H1 (cell line): ENCODE measurements at regions not wholly inside any gene's neighbourhood (a gene's known extent, or its start where the extent isn't known, plus 50 kb on each side); places are given as distances from the start of the nearest gene placed in this dataset.
A peak's percentile ranks its signal among the peaks of the same experiment; 100 is the strongest.

Experiments
- CTCF ChIA-PET: fragments of 300-600 bp; sonication (Branson Sonifier 250); formaldehyde crosslinking; loops from one replicate; lab custom pipeline; 2021; ENCODE audit not compliant: partially characterized antibody; lab: Charles Lee
- POLR2A ChIA-PET: fragments of 300-600 bp; sonication (Branson Sonifier 250); formaldehyde crosslinking; loops from one replicate; lab custom pipeline; 2021; ENCODE audit warnings: inconsistent platforms; ENCODE audit not compliant: partially characterized antibody; lab: Charles Lee
- DNase-seq, 2 experiments: peaks; one replicate each; pipeline versions ENCODE4 v3.0.0 to v3.0.0-alpha.2; 2010 to 2022; ENCODE audit warnings: low spot score in 2 of 2, low read depth in 1 of 2, mixed read lengths in 1 of 2
- FAIRE-seq: peaks from 2 replicates; lab custom pipeline; 2011; peaks lifted over from hg19 to GRCh38; lab: Jason Lieb, UNC
- H2AFZ ChIP-seq: 2 replicates; pipeline ENCODE4 v1.8.1; 2012; ENCODE audit warnings: low read length, inconsistent platforms
- H2AK5ac ChIP-seq: 2 replicates; pipeline ENCODE4 v1.6.1; 2013; ENCODE audit warnings: low read depth, low read length
- H2BK120ac ChIP-seq: replicated peaks from 2 replicates; pipeline ENCODE3; 2013; ENCODE audit warnings: low read depth, low read length, inconsistent platforms
- H2BK12ac ChIP-seq: 2 replicates; pipeline ENCODE4 v1.6.1; 2013; ENCODE audit warnings: low read depth, low read length
- H2BK15ac ChIP-seq: 2 replicates; pipeline ENCODE4 v1.6.1; 2013; ENCODE audit warnings: low read length
- H2BK20ac ChIP-seq: 2 replicates; pipeline ENCODE4 v1.6.1; 2013; ENCODE audit warnings: low read length
- H2BK5ac ChIP-seq: 2 replicates; pipeline ENCODE4 v1.6.1; 2013; ENCODE audit warnings: low read depth, low read length
- H3K14ac ChIP-seq: 2 replicates; pipeline ENCODE4 v1.6.1; 2013; ENCODE audit warnings: inconsistent platforms; ENCODE audit not compliant: insufficient read length
- H3K18ac ChIP-seq: 2 replicates; pipeline ENCODE4 v1.6.1; 2013; ENCODE audit warnings: low read length; ENCODE audit errors: extremely low read depth
- H3K23ac ChIP-seq: 2 replicates; pipeline ENCODE4 v1.6.1; 2013; ENCODE audit warnings: inconsistent platforms; ENCODE audit not compliant: insufficient read length
- H3K23me2 ChIP-seq: 2 replicates; pipeline ENCODE4 v1.6.1; 2013; ENCODE audit warnings: low read depth, low read length
- H3K27ac ChIP-seq: 2 replicates; pipeline ENCODE4 v1.6.1; 2011; ENCODE audit warnings: low read depth, low read length, inconsistent platforms
- H3K27me3 ChIP-seq, 4 experiments: replicated peaks in 1 of 4; 1 replicate in 1 of 4; 2 replicates in 3 of 4; pipeline versions ENCODE4 v1.6.1 to v1.8.1; 2011 to 2013; ENCODE audit warnings: low read length in 3 of 4, mild to moderate bottlenecking in 3 of 4, inconsistent platforms in 2 of 4, mixed read lengths in 2 of 4, moderate library complexity in 1 of 4; ENCODE audit not compliant: control insufficient read depth in 3 of 4, insufficient read depth in 3 of 4; ENCODE audit errors: extremely low read depth in 1 of 4
- H3K36me3 ChIP-seq, 4 experiments: 2 replicates each; pipeline versions ENCODE4 v1.6.1 to v1.8.1; 2011 to 2013; ENCODE audit warnings: mild to moderate bottlenecking in 4 of 4, low read length in 3 of 4, moderate library complexity in 2 of 4, control low read depth in 1 of 4, inconsistent platforms in 1 of 4; ENCODE audit not compliant: insufficient read depth in 4 of 4, control insufficient read depth in 2 of 4
- H3K4ac ChIP-seq: replicated peaks from 2 replicates; pipeline ENCODE3; 2013; ENCODE audit warnings: low read length, low read depth, mixed read lengths, inconsistent platforms; ENCODE audit not compliant: insufficient read length
- H3K4me1 ChIP-seq, 4 experiments: replicated peaks in 1 of 4; 1 replicate in 1 of 4; 2 replicates in 3 of 4; pipeline versions ENCODE4 v1.6.1 to v1.8.1; 2011 to 2013; ENCODE audit warnings: low read length in 3 of 4, inconsistent platforms in 2 of 4, mixed read lengths in 1 of 4; ENCODE audit not compliant: insufficient read depth in 4 of 4, control insufficient read depth in 3 of 4
- H3K4me2 ChIP-seq, 2 experiments: 2 replicates each; pipeline versions ENCODE4 v1.6.1 to v1.8.1; 2011 to 2013; ENCODE audit warnings: low read depth in 2 of 2, low read length in 2 of 2, control low read depth in 1 of 2, inconsistent platforms in 1 of 2, mild to moderate bottlenecking in 1 of 2; ENCODE audit not compliant: insufficient read depth in 1 of 2
- H3K4me3 ChIP-seq, 4 experiments: fragments of 200-600, 300-600 bp in 1 of 4; sonication (generic), shearing (Covaris generic), sonication (Bioruptor Twin) in 1 of 4; 2 replicates each; pipeline versions ENCODE4 v1.5.1 to v1.8.1; 2011 to 2016; ENCODE audit warnings: low read length in 4 of 4, low read depth in 3 of 4, control low read depth in 2 of 4, inconsistent platforms in 2 of 4, mild to moderate bottlenecking in 2 of 4, mixed read lengths in 1 of 4, moderate library complexity in 1 of 4; ENCODE audit not compliant: insufficient read depth in 2 of 4; ENCODE audit errors: extremely low read depth in 1 of 4
- H3K56ac ChIP-seq: replicated peaks from 2 replicates; pipeline ENCODE3; 2013; ENCODE audit warnings: low read depth, mild to moderate bottlenecking, mixed read lengths, low read length, inconsistent platforms; ENCODE audit not compliant: insufficient read length
- H3K79me1 ChIP-seq: 2 replicates; pipeline ENCODE4 v1.6.1; 2013; ENCODE audit warnings: low read depth, low read length, control low read depth
- H3K79me2 ChIP-seq, 2 experiments: 2 replicates each; pipeline versions ENCODE4 v1.6.1 to v1.8.1; 2012 to 2013; ENCODE audit warnings: low read length in 2 of 2, mild to moderate bottlenecking in 2 of 2, inconsistent platforms in 1 of 2; ENCODE audit not compliant: insufficient read depth in 2 of 2, control insufficient read depth in 1 of 2
- H3K9ac ChIP-seq, 4 experiments: replicated peaks in 1 of 4; 1 replicate in 1 of 4; 2 replicates in 3 of 4; pipeline versions ENCODE4 v1.6.1 to v1.8.1; 2011 to 2013; ENCODE audit warnings: low read depth in 3 of 4, low read length in 3 of 4, control low read depth in 2 of 4, mild to moderate bottlenecking in 2 of 4, moderate library complexity in 2 of 4, inconsistent platforms in 1 of 4; ENCODE audit errors: extremely low read depth in 1 of 4
- H3K9me3 ChIP-seq, 2 experiments: 2 replicates each; pipeline versions ENCODE4 v1.6.1 to v1.8.1; 2012 to 2013; ENCODE audit warnings: mild to moderate bottlenecking in 2 of 2, moderate library complexity in 2 of 2, control low read depth in 1 of 2, inconsistent platforms in 1 of 2, low read depth in 1 of 2, low read length in 1 of 2, mixed read lengths in 1 of 2; ENCODE audit not compliant: insufficient read depth in 2 of 2
- H4K20me1 ChIP-seq, 2 experiments: replicated peaks in 1 of 2; 2 replicates each; pipeline versions ENCODE3 to v1.8.1; 2011 to 2013; ENCODE audit warnings: inconsistent platforms in 2 of 2, low read length in 2 of 2, mild to moderate bottlenecking in 1 of 2; ENCODE audit not compliant: insufficient read depth in 2 of 2, control insufficient read depth in 1 of 2
- H4K5ac ChIP-seq: 2 replicates; pipeline ENCODE4 v1.6.1; 2013; ENCODE audit warnings: low read length, low read depth, mixed read lengths, inconsistent platforms; ENCODE audit not compliant: insufficient read length
- H4K8ac ChIP-seq: 2 replicates; pipeline ENCODE4 v1.8.0; 2013; ENCODE audit warnings: mild to moderate bottlenecking, moderate library complexity, low read length, inconsistent platforms; ENCODE audit not compliant: insufficient read depth; ENCODE audit errors: extremely low read depth
- H4K91ac ChIP-seq: replicated peaks from 2 replicates; pipeline ENCODE3; 2013; ENCODE audit warnings: low read length, mixed read lengths, inconsistent platforms; ENCODE audit not compliant: insufficient read length
- MAFK ChIP-seq: IDR thresholded peaks from 2 replicates; pipeline ENCODE4 v1.6.1; 2012; ENCODE audit warnings: low read depth, mild to moderate bottlenecking, improper control_type of control experiment, low read length
- PHF8 ChIP-seq: fragments of 200-600 bp; sonication (generic); conservative IDR thresholded peaks from 2 replicates; pipeline ENCODE4 v1.7.1; 2012; ENCODE audit warnings: low read depth, mild to moderate bottlenecking, inconsistent platforms, low read length, moderate library complexity
- whole genome bisulfite sequencing, 2 experiments: shearing (Covaris generic) in 1 of 2; methylation state at CpG; one replicate each; pipeline versions ENCODE4 v1.1.6 to v1.1.7; 2013 to 2015; ENCODE audit warnings: low lambda C conversion rate in 2 of 2, mixed read lengths in 2 of 2, inconsistent platforms in 1 of 2, low coverage in 1 of 2, missing lambda C conversion rate in 1 of 2; ENCODE audit not compliant: insufficient replicate concordance in 2 of 2, insufficient coverage in 1 of 2, insufficient read length in 1 of 2; ENCODE audit errors: extremely low coverage in 1 of 2, missing lambda C conversion rate in 1 of 2; 5-methylcytosine and 5-hydroxymethylcytosine counted together

DNA sequence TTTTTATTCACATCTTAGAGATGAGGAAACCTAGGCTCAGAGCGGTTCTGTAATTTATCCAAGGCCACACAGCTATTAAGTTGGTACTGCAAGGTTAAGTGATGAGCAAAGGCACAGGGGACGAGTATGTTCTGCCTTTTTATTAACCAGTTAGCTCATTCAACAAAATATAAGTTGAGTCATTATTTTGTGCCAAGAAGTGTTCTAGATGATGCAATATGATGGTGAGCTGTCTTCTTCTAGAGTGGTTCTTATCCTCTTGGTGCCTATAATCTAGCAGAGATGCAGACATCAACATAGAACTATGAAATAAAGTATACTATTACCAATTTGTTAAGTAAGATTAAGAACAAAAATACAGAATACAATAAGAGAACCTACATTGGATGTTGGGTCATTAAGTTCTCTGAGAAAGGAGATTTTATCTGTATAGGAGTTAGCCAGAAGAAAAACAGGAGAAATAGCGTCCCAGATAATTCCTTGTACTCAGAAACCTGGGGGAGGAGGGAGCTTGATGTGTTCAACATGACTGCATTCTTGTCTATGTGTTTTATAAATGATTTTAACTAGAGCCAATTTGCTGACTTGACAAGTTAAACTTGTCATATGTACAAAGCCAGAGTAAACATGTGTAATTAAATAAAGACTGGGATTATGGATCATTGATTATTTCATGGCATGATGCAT lies 122.3 kb downstream of the TBXT start:
- Histone ChIP-seq H3K36me3 (no peaks in the 10 kb centered on the region), H3K27me3 (no peaks in the 10 kb centered on the region), H4K91ac (no peak overlapping the region), H2AFZ (no peak overlapping the region), H3K9me3 (no peaks in the 10 kb centered on the region; a peak in 2 of 4 replicates), H3K4ac (no peak overlapping the region), H3K56ac (no peak overlapping the region), H3K4me1 (peaks cover 0 to 9% (median 1%) of the 10 kb centered on the region in 4 experiments; a peak in 3 of 7 replicates), H2BK15ac (no peak overlapping the region), H3K18ac (no peak overlapping the region), H3K23me2 (no peaks in the 10 kb centered on the region), H4K20me1 (no peaks in the 10 kb centered on the region), H3K79me2 (no peaks in the 10 kb centered on the region), H3K27ac (no peak overlapping the region), H3K4me2 (no peak overlapping the region), H2BK12ac (no peak overlapping the region), H3K4me3 (no peak overlapping the region), H2BK20ac (no peak overlapping the region), H3K14ac (no peak overlapping the region), H3K9ac (no peak overlapping the region), H3K23ac (no peak overlapping the region), H4K8ac (no peak overlapping the region), H2BK120ac (no peak overlapping the region), H4K5ac (no peak overlapping the region), H2AK5ac (no peak overlapping the region), H2BK5ac (no peak overlapping the region), H3K79me1 (no peaks in the 10 kb centered on the region)
- CTCF ChIA-PET: interaction anchor here (0.6 to 6.4 kb wide), 3 partner anchors 13 to 240 kb away, joined by 3 to 22 read pairs (median 4); no protein-coding TSS in a partner anchor
- TF ChIP-seq PHF8: no peak
- peak; percentile 21; the same call in 1 of the 2 replicates for TF ChIP-seq MAFK
- POLR2A ChIA-PET: no interaction called here
- no peak for FAIRE-seq
- WGBS, 2 experiments: 83% methylated on average over 3 of the region's 3 CpGs; no CpG with 5 or more reads in 1 of the 2 experiments
- DNase-seq: no peak
